Body of pancreas (tissue), 4 donors: ENCODE measurements at regions not wholly inside any gene's neighbourhood (a gene's known extent, or its start where the extent isn't known, plus 50 kb on each side); places are given as distances from the start of the nearest gene placed in this dataset.

Source experiments
- CTCF ChIP-seq, 7 experiments: fragments of 450-650 bp in 4 of 7; fragments of 200-600 bp in 3 of 7; sonication (generic) in 3 of 7; IDR thresholded peaks; one replicate each; pipeline ENCODE4 v1.5.1; 2016 to 2019; ENCODE audit warnings: antibody characterized with exemption in 7 of 7
- POLR2A ChIP-seq, 3 donors: fragments of 450-650 bp; IDR thresholded peaks; one replicate each; pipeline ENCODE4 v1.6.1; 2016; ENCODE audit warnings: antibody characterized with exemption in 3 of 3, mild to moderate bottlenecking in 2 of 3

DNA sequence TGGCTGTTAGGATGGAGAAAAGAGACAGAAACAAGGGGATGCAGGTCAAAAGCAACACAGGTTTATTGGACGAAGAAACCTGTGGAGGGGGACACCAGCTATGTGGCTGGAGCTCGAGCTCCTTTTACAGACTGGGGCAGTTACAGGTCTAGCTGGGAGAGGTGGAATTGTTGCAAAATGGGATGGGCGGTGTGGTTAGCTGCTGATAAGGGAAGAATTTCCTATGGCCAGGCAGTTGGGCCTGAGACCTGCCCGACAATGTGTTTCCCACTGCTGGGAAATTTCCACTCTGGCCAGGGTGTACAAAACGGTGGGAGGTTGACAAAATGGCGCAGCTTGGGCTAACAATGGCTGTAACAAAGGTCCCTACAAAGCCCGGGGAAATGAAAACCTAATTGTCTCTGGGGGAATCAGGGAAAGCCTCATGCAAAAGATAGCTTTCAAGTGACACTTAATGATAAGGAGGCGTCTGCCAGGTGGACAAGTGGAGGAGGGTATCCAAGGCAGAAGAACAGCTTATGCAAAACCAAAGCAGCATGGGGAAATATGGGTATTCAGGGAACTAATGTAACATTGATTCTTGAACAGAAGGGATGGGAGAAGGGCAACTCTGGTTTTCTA, 137.4 kb upstream of the SGO1 start:
- TF ChIP-seq CTCF (IDR thresholded peaks at IDR 0.05) = no peak
- TF ChIP-seq POLR2A (IDR thresholded peaks at IDR 0.05) = no peak
